Vagina (tissue), 2 donors: ENCODE measurements at regions not wholly inside any gene's neighbourhood (a gene's known extent, or its start where the extent isn't known, plus 50 kb on each side); places are given as distances from the start of the nearest gene placed in this dataset.
"Not testable (repeated sequence)": the region's sequence is repeated elsewhere in the genome, so short reads cannot be mapped to it uniquely, and the experiment has no call there.

Experiments
- DNase-seq, 2 donors: peaks; one replicate each; pipeline ENCODE4 v3.0.0-alpha.2; 2017; ENCODE audit errors: extremely low spot score in 2 of 2
- H3K27ac ChIP-seq: fragments of 200-600 bp; sonication (generic); one replicate; pipeline ENCODE4 v1.5.1; 2019
- H3K27me3 ChIP-seq: fragments of 200-600 bp; sonication (generic); one replicate; pipeline ENCODE4 v1.5.1; 2019
- H3K36me3 ChIP-seq, 2 donors: fragments of 200-600 bp; sonication (generic); one replicate each; pipeline ENCODE4 v1.5.1; 2017 to 2019
- H3K4me1 ChIP-seq: fragments of 200-600 bp; sonication (generic); one replicate; pipeline ENCODE4 v1.5.1; 2019
- H3K4me3 ChIP-seq, 2 donors: fragments of 200-600 bp; sonication (generic); 1 replicate in 1 of 2; 2 replicates in 1 of 2; pipeline ENCODE4 v1.5.1; 2016 to 2019
- H3K9me3 ChIP-seq: fragments of 200-600 bp; sonication (generic); one replicate; pipeline ENCODE4 v1.5.1; 2019
- intact Hi-C: fragments of 100-400 bp; cut with DNase I; formaldehyde crosslinking; loops from one replicate; pipeline ENCODE4 v1.15.1; 2023

- H3K4me3 ChIP-seq, intact Hi-C loops, H3K36me3 ChIP-seq, H3K9me3 ChIP-seq, H3K4me1 ChIP-seq, H3K27me3 ChIP-seq, DNase-seq, H3K27ac ChIP-seq: not testable (repeated sequence)
These were observed 66.3 kb downstream of the NPIPB11 start for GRCh38 chr16:29340235-29340634.

GRCh38 chr16:29338821-29339700 is 67.5 kb downstream of the NPIPB11 start:
- H3K27ac ChIP-seq, H3K4me3 ChIP-seq, DNase-seq, H3K9me3 ChIP-seq, H3K4me1 ChIP-seq, intact Hi-C loops, H3K36me3 ChIP-seq, H3K27me3 ChIP-seq: not testable (repeated sequence)

GRCh38 chr16:29337385-29337901 is 69.1 kb downstream of the NPIPB11 start:
- H3K4me1 ChIP-seq, intact Hi-C loops, H3K4me3 ChIP-seq, H3K27ac ChIP-seq, H3K27me3 ChIP-seq, H3K9me3 ChIP-seq, H3K36me3 ChIP-seq, DNase-seq: not testable (repeated sequence)

GRCh38 chr16:29335549-29335846 is 71.0 kb downstream of the NPIPB11 start:
- H3K36me3 ChIP-seq, H3K9me3 ChIP-seq, H3K27me3 ChIP-seq, intact Hi-C loops, H3K27ac ChIP-seq, H3K4me1 ChIP-seq, H3K4me3 ChIP-seq, DNase-seq: not testable (repeated sequence)

- H3K4me3 ChIP-seq, H3K9me3 ChIP-seq, H3K36me3 ChIP-seq, DNase-seq, H3K27ac ChIP-seq, H3K4me1 ChIP-seq, intact Hi-C loops, H3K27me3 ChIP-seq: not testable (repeated sequence)
These were observed 71.5 kb downstream of the NPIPB11 start for GRCh38 chr16:29334776-29335548.

- H3K4me3 ChIP-seq, H3K27ac ChIP-seq, H3K36me3 ChIP-seq, H3K27me3 ChIP-seq, DNase-seq, H3K9me3 ChIP-seq, H3K4me1 ChIP-seq, intact Hi-C loops: not testable (repeated sequence)
These were observed 72.9 kb downstream of the NPIPB11 start for GRCh38 chr16:29333492-29334097.

- H3K27ac ChIP-seq, H3K4me3 ChIP-seq, H3K36me3 ChIP-seq, H3K4me1 ChIP-seq, H3K9me3 ChIP-seq, intact Hi-C loops, H3K27me3 ChIP-seq, DNase-seq: not testable (repeated sequence)
These were observed 75.9 kb downstream of the NPIPB11 start for GRCh38 chr16:29330623-29331022.

- H3K4me3 ChIP-seq, H3K27ac ChIP-seq, DNase-seq, H3K9me3 ChIP-seq, H3K27me3 ChIP-seq, H3K4me1 ChIP-seq, intact Hi-C loops, H3K36me3 ChIP-seq: not testable (repeated sequence)
These were observed 78.0 kb downstream of the NPIPB11 start for GRCh38 chr16:29328528-29328927.

- H3K9me3 ChIP-seq, H3K27ac ChIP-seq, H3K36me3 ChIP-seq, DNase-seq, H3K4me3 ChIP-seq, H3K27me3 ChIP-seq, H3K4me1 ChIP-seq, intact Hi-C loops: not testable (repeated sequence)
These were observed 78.7 kb downstream of the NPIPB11 start for GRCh38 chr16:29327631-29328408.

GRCh38 chr16:29326164-29327125 is 80.1 kb downstream of the NPIPB11 start:
- intact Hi-C loops, H3K9me3 ChIP-seq, H3K4me3 ChIP-seq, H3K36me3 ChIP-seq, DNase-seq, H3K27me3 ChIP-seq, H3K4me1 ChIP-seq, H3K27ac ChIP-seq: not testable (repeated sequence)

- H3K27me3 ChIP-seq, H3K9me3 ChIP-seq, intact Hi-C loops, H3K27ac ChIP-seq, DNase-seq, H3K36me3 ChIP-seq, H3K4me3 ChIP-seq, H3K4me1 ChIP-seq: not testable (repeated sequence)
These were observed 82.8 kb downstream of the NPIPB11 start for GRCh38 chr16:29323725-29324124.
